VCaP (cell line): ENCODE measurements at regions not wholly inside any gene's neighbourhood (a gene's known extent, or its start where the extent isn't known, plus 50 kb on each side); places are given as distances from the start of the nearest gene placed in this dataset.

ENCODE experiments used
- H3K27ac ChIP-seq: fragments of 450-650 bp; 2 replicates; pipeline ENCODE4 v1.5.1; 2017
- CTCF ChIP-seq: fragments of 450-650 bp; conservative IDR thresholded peaks from 2 replicates; pipeline ENCODE4 v1.5.1; 2017; ENCODE audit warnings: mild to moderate bottlenecking, moderate library complexity

GRCh38 chr13:68523838-68524424, 1293.8 kb upstream of the PCDH9 start:
- H3K27ac ChIP-seq: no peak overlapping the region
- TF ChIP-seq CTCF: no peak

- TF ChIP-seq CTCF: no peak
- no peak overlapping the region for H3K27ac ChIP-seq
Measured at GRCh38 chr13:68522184-68522583, 1292.0 kb upstream of the PCDH9 start.

GRCh38 chr13:68509734-68510621, 1279.8 kb upstream of the PCDH9 start:
- no peak for TF ChIP-seq CTCF

GRCh38 chr13:68506888-68507551, 1276.9 kb upstream of the PCDH9 start:
- H3K27ac ChIP-seq: no peak overlapping the region
- TF ChIP-seq CTCF: no peak

More at GRCh38 chr13:68509734-68510621, 1279.8 kb upstream of the PCDH9 start:
- H3K27ac ChIP-seq: no peak overlapping the region

GRCh38 chr13:68490594-68490993, 1260.5 kb upstream of the PCDH9 start:
- no peak for TF ChIP-seq CTCF
- H3K27ac ChIP-seq: no peak overlapping the region

- no peak for TF ChIP-seq CTCF
- no peak overlapping the region for H3K27ac ChIP-seq
Measured at GRCh38 chr13:68481130-68481529, 1251.0 kb upstream of the PCDH9 start.

GRCh38 chr13:68473834-68474326, 1243.7 kb upstream of the PCDH9 start:
- TF ChIP-seq CTCF: no peak
- H3K27ac ChIP-seq: no peak overlapping the region
